Hypothalamus (tissue), 51 donors: ENCODE measurements at regions not wholly inside any gene's neighbourhood (a gene's known extent, or its start where the extent isn't known, plus 50 kb on each side); places are given as distances from the start of the nearest gene placed in this dataset.
"Not testable (repeated sequence)": the region's sequence is repeated elsewhere in the genome, so short reads cannot be mapped to it uniquely, and the experiment has no call there.

Experiments used
- DNase-seq, 51 donors: peaks; one replicate each; lab custom pipeline; 2025; lab: John Stamatoyannopoulos, UW

DNA sequence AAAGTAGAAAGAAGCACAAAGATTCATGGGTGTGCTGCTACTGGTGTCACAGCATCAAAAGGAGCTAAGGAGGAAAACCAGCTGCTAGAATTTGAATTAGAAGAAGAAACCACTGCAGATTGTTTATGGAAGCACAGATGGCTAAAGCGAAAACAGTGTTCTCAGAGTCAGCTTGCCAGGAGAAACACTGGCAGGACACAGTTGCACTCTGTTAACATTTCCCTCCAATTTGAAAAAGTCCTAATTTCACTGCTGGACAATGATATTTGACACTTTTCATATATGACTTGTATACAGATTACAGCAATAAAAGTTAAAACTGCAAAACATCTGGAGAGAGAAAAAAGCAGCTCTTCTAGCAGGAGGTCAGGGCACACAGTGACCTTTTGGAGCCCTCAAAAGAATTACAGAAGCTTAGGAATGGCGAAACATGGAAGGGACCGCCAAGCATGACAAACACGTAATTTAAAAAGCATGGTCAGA, 314.5 kb downstream of the COL12A1 start:
- no peak for DNase-seq

DNA sequence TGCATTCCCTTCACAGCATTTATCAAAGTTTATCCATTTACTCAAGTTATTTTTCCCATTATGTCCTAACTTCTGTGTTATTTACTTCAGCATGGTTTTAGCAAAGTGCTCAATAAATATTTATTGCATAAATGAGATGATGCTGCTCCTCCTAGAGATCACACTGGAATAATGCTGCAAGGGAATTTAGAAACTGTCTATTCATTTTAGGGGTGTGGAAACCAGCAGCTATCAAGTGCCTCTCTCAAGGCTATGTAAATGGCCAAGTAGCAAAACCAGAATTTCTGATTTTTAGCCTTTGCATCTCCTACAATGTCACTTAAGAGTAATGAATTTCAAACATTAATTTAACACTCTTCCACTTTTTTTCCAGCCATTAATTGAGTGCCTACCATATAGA, 316.2 kb downstream of the COL12A1 start:
- no peak for DNase-seq

DNA sequence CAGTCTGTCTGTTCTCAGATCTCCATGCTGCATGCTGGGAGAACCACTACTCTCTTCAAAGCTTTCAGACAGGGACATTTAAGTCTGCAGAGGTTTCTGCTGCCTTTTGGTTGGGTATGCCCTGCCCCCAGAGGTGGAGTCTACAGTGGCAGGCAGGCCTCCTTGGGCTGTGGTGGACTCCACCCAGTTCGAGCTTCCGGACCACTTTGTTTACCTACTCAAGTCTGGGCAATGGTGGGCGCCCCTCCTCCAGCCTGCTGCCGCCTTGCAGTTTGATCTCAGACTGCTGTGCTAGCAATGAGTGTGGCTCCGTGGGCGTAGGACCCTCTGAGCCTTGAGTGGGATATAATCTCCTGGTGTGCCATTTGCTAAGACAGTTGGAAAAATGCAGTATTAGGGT, 317.1 kb downstream of the COL12A1 start:
- DNase-seq = not testable (repeated sequence)

DNA sequence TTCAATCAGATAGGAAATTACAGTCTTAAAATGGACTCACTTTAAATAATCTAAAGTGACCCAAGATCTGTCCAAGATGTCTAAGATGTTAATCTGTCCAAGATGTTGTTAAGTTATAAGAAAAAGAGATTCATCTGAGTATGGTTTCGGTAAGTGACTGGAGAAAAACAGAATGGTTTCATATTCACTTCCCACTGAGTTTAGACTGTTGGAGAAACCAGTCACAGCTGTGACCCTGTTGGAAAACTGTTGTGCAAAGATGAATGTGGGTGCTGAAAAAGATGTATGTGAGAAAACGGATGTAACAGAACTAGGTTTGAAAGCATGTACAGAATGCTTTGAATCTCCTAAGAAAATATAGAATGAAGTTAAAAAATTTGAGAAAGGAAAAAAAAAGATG, 325.9 kb downstream of the COL12A1 start:
- no peak for DNase-seq

DNA sequence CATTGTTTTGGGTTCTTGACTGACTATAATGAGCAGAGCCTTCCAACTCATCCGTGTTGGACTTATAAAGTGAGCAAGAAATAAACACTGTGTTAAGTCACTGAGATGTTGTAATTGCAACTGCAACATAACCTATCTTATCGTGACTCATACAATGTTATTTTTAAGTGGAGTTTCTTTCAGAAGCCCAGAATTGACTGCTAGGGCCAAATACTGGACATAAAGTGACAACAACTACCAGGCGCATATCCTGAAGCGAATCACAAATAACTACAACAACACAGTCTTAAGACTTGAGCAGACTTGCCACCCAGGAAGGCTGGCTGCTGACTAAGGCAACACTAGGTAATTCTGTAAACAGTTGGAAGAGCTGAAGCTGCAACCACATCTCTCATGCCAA, 326.6 kb downstream of the COL12A1 start:
- no peak for DNase-seq

DNA sequence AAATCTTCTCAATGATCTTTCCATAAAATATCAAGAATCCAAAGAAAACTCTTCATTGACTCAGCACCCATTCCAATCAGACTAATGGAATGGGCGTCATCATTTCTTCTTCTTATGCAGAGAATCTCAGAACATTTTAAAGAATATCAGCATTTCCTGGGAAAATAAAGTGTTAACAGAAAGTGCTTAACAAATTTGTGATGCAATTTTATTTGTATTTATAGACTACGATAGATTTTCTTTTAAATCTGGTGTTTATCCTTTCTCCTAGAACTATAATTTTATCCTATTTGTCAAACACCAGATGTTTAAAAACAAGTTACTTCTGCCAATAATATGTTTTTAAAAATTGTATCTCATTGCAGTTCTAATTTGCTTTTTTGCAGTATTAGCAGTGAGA, 330.7 kb downstream of the COL12A1 start:
- DNase-seq = no peak

DNA sequence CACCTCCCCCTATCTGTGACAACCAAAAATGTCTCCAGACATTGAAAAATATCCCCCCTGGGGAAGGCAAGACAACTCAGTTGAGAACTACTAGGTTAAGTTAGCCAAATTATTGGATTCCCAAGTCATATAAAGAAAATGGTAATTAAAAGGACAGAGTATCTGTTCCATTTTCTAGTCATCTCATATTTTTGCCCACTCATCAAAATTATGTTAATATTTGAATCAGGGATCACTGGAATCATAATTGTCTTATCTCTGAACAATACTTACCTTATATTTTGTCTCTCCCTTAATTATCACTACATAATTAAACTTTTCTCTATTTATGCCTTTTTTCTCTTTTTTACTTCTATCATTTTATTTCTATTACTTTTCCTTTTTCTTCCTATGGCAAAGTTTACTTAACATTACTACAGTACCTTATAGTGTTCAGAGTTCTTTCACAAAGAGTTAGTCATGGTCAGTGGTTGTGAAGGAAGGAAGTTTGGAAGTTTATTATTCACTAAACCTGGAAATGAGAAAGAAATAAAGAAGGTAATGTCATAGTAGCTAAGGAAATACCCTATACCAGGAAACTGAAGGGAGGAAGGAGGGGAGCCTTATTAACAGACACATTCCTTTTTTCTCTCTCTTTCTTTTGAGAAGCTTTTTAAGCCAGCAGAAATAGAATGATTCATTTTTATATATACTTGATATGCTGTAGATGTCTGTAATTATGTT, 332.9 kb downstream of the COL12A1 start:
- DNase-seq = no peak

DNA sequence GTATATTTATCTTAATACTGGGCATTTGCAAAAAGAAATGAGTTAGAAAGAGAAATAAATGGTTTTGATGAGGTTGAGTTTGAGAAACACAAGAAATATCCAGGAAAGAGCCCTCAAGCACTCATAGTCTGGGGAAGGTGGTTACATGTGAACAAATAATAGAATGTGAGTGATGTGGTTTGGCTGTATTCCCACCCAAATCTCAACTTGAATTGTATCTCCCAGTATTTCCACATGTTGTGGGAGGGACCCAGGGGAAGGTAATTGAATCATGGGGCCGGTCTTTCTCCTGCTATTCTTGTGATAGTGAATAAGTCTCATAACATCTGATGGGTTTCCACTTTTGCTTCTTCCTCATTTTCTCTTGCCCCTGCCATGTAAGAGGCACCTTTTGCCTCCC, 334.1 kb downstream of the COL12A1 start:
- no peak for DNase-seq

DNA sequence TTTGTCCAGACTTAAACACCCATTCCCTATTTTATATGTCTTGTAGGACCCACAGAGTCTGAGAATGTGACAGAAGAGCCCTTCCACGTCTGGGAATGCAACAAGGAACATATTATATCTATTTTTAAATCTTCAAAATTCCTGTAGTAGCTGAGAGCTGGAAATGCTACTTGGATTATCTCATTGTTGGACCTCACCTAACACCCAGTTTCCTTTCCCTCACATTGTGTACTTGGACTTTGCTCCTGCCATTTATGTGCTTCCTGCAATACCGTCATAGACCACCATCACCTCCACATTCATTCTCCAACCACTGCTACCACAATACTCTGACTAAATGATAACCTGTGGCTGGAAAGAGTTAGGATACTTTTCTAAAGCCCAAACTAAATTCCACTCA, 335.4 kb downstream of the COL12A1 start:
- DNase-seq = no peak

DNA sequence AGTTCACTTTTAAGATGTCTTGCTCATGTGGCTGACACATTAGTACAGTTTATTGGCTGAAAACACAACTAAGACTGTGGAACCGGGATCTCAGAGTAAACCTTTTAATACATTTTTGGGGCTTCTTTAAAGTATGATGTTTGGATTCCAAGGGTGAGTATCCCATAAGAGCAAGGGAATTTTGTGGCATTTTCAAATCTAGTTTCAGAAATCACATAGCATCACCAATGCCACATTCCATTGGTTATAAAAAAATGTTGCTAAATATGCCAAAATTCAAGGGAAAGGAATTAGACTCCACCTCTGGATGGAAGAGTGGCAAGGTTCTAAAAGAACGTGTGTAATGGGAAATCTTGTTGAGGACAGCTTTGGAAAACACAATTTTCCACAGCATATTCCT, 338.6 kb downstream of the COL12A1 start:
- no peak for DNase-seq

DNA sequence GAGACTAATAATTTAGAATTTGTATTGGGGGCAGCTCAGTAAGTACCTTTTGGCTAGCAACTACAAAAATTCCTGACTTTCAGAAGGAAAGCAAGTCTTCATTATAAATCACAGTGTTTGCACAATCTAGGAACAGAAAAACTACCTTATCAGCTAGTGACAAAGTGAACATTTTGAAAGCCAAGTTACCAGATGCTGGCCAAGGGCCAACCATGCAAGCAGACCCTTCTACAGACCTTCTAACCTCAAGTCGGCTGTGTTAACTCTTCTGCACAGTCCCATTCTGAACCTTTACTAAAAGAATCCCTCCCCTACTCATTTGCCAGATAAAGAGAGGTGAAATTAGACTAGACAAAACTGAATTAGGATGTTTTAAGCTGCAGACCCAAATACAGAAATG, 341.9 kb downstream of the COL12A1 start:
- no peak for DNase-seq

DNA sequence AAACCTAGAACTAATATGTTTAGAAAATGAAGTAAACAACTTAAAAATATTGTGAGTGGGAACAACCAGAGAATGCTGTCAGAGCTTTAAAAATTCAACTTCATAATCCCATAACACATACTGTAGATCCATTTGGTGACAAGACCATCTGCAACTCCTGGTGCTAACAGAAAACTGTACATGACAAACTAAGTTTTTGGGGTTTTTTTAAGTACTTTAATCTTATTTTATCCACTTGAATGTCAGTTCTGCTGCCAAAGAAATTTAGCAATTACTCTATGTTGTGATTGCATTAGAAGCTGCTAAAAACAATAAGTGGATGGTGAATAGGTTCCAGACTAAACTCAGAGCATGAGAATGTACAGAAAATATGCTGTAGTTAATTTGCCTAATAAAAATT, 345.4 kb downstream of the COL12A1 start:
- DNase-seq = no peak

DNA sequence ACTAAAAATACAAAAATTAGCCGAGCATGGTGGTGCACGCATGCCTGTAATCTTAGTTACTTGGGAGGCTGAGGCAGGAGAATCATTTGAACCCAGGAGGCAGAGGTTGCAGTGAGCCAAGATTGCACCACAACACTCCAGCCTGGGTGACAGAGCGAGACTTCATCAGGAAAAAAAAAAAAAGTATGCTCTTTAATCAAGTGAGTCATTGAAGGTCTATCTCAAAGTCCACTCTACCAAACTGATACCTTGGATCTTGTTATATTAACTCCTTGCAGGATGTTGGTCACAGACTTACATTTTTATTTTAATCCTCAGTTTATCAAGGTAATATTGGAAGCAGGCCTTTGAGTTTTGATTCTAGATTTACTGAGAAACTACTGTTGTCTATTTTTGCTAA, 348.7 kb downstream of the COL12A1 start:
- no peak for DNase-seq

DNA sequence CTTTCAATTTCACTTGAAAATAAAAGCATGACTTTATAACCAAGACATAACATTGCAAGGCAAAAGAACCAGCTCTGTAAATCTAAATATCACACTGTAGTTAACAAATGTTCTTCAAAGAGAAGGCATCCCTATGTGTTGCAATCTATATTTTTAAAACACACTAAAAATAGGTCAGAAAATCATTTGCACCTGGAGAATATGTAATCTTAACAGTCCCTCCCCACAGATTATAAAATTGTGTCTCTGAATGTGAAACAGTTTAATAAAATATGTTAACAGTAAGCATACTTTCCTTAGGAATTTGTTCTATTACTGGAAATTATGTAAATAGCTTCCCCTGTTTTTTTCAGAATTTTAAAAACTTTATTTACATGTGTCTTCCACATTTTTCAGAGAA, 351.9 kb downstream of the COL12A1 start:
- no peak for DNase-seq

DNA sequence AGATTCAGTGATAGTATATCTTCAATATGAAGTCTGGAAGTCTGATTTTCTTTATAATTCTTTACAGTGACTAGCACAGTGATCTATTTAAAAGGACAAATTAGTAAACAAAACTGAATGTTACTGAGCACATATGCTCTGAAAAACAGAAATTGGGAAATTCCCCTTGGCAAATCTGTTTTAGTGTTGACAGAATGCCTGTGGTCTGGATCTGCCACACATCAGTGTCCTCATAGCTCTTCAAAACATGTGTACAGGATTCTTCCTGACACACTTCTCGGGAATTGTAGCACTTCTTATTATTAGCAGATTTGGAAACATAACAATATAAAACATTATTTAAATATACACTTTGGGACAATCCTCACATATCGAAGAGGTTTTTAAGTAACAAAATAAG, 354.3 kb downstream of the COL12A1 start:
- DNase-seq = no peak

DNA sequence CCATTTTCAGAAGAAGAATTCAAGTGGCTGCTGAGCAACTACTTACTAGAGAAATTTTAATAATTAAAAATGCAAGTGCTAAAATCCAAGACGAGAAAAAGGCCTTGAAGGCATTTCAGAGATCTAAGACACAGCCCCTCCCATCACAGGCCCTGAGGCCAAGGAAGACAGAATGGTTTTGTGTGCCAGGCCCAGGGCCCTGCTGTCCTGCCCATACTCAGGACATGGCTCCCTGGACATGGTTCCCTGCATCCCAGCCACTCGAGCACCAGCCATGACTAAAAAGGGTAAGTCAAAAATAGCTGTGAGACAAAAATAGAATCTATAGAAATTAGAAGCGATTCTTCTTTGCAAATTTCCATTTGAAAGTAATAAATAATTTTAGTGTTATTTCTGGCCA, 364.9 kb downstream of the COL12A1 start:
- DNase-seq = no peak

DNA sequence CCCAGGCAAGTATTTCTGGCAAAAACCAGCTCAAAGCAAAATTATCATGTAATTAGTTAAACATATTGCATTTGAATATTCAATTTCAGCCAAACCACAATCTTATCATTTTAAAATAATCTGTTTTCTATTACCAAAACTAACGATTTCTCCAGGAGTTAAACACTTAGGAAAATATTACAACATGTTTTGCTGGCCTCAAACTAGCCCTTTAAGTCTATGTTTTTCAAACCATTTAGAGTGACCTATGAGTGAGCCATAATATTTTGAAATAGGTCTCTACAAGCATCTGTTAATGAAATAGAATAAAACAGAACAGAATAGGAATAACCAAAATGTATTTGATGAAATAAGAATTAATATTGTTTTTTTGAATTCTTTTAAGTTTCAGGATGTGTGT, 370.9 kb downstream of the COL12A1 start:
- no peak for DNase-seq

DNA sequence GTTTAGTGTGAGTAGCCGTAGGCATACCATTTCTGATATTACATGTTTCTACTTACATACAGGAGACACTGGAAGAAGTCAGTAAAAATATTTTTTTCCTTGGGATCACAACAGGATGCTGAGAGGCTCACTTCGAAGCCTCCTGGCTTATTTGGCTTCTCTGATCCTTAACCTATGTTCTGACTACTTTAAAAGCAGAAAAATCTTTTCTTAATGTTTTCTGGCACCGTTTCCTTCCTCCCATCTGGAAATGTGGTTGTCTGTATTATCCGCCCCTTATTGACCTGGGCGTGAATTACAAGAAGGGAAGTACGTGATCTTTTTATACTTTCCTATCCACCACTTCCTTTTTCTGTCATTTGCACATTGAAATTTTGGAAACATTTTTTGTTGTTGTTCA, 379.6 kb downstream of the COL12A1 start:
- no peak for DNase-seq

DNA sequence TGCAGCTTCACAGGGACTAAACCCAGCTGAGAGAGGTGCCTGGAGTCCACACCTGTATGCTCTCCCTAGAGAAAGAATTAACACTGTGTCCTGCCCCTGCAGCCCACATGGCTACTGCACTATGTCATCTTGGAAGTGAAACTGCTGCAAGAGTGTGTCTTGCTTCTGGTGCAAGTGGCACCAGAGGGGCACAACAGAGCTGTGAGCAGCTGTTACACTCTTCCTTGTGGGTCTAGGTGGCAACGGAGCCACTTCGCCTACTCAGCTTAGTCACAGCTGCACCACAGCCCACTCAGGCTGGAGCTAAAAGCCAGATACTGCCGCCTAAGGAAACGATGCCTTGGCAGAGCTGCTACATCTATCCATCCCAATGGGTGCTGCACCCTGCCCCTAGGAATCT, 391.4 kb downstream of the COL12A1 start:
- DNase-seq = no peak

DNA sequence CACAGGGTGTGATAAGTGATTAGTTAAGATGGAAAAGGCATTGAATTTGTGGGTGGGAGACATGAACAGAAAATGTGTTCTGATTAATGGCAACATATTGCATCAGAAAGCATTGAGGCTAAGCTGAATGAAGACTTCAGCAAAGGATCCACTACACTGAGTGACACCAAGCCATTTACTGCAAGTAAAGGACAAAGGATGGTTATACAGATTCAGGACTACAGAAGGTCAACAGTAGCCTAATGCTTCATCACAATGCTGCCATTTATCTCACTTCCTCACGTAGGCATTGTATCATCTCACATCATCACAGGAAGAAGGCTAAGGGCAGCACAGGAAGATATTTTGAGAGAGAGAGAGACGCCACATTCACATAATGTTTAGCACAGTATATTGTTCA, 398.2 kb downstream of the COL12A1 start:
- no peak for DNase-seq

DNA sequence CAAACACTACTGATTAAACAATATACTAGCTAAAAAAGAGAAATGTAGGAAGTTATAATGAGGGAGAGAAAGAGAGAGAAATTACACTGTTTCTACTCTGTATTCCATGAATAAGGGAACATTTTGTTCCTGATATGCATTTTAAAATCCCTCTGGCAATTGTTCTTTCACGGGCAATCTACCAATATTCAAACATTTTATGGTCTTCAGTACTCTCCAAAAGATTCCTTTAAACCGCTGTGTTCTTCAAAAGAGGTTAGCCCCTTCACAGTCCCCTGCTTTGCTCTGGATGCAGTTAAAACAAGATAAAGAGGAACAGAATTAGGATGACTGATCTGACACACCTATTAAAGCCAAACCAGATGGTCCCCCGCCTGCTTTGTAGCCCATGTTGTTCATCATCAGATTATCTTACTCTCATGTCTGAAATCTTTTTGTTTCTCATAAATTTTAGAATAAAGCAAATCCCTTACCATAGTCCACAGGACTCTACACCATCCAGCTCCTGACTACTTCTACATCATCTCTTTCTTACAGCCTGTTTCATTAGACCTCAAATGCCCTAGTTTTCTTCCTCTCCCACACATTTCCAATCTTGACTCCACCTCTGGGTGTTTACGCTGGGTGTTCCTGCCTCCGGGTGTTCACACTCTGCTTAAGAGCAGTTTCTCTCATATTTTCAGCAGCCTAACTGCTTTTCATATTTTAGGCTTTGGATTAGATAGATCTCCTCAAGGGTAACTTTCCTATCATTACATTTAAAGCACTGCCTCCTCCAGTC, 399.7 kb downstream of the COL12A1 start:
- DNase-seq = no peak

DNA sequence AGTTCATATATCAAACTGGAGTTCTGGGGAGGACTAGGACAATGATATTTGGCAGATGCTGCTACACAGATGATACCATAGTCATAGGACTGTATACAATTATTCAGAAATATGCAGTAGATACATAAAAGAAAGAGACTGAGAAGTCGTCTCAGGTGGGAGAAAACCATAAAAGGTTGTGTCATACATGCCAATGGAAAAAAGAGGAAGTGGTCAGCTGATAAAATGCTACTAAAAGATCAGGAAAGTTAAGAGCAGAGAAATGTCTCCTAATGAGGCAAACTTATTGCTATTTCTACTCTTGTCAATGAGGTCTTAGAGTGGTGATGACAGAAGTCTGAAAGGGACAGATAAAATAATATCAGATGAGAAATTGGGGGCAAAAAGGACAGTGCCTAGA, 407.6 kb downstream of the COL12A1 start:
- no peak for DNase-seq
